HCT116 (cell line): ENCODE measurements at regions not wholly inside any gene's neighbourhood (a gene's known extent, or its start where the extent isn't known, plus 50 kb on each side); places are given as distances from the start of the nearest gene placed in this dataset.

Source experiments
- ATAC-seq: fragments of 200-7000 bp; cut with Tn5 transposase; 2 replicates; pipeline ENCODE4 v1.9.1; 2020; ENCODE audit warnings: mild to moderate bottlenecking, moderate library complexity
- BruUV-seq: library from RNA; stranded (reverse); fragments of 400-500 nt; replicated peaks from 2 replicates; lab custom pipeline; 2021; lab: Mats Ljungman, UMichigan
- CTCF ChIA-PET: fragments of 300-600 bp; sonication (Branson Sonifier 250); formaldehyde crosslinking; loops from one replicate; lab custom pipeline; 2021; ENCODE audit warnings: antibody characterized with exemption; lab: Charles Lee
- POLR2A ChIA-PET: fragments of 300-600, 350-600 bp; sonication (Branson Sonifier 250); formaldehyde crosslinking; loops from one replicate; lab custom pipeline; 2021; ENCODE audit warnings: antibody characterized with exemption; lab: Charles Lee
- RAD21 ChIA-PET, 2 experiments: fragments of 300-600 bp; sonication (Branson Sonifier 250); formaldehyde crosslinking; loops; one replicate each; lab custom pipeline; 2023; ENCODE audit warnings: low total read pairs in 2 of 2; ENCODE audit not compliant: uncharacterized antibody in 2 of 2, unreplicated experiment in 2 of 2, low non-redundant PET in 1 of 2; lab: Charles Lee
- DNase-seq: peaks from one replicate; pipeline ENCODE4 v3.0.0-alpha.2; 2010; ENCODE audit warnings: low read depth, low spot score
- H2AFZ ChIP-seq: fragments of 200-600 bp; shearing (Covaris generic), sonication (generic); 2 replicates; pipeline ENCODE4 v1.6.1; 2017; ENCODE audit warnings: low read depth, mixed run types, mixed read lengths, antibody characterized with exemption, low read length; ENCODE audit not compliant: poor library complexity, severe bottlenecking
- H3K27ac ChIP-seq: 2 replicates; pipeline ENCODE4 v1.5.1; 2012; ENCODE audit warnings: low read depth, low read length
- H3K27me3 ChIP-seq: fragments of 200-600 bp; sonication (generic); 2 replicates; pipeline ENCODE4 v1.6.1; 2016; ENCODE audit warnings: mixed run types, low read length, mixed read lengths; ENCODE audit not compliant: insufficient read depth
- H3K36me3 ChIP-seq, 2 experiments: fragments of 200-500 bp in 1 of 2; fragments of 200-600 bp in 1 of 2; sonication (Bioruptor generic) in 1 of 2; sonication (generic) in 1 of 2; 2 replicates each; pipeline versions ENCODE4 v1.5.1 to v1.6.1; 2014 to 2016; ENCODE audit warnings: low read length in 2 of 2, inconsistent platforms in 1 of 2, mixed read lengths in 1 of 2, mixed run types in 1 of 2; ENCODE audit not compliant: insufficient read depth in 2 of 2, control insufficient read depth in 1 of 2
- H3K4me1 ChIP-seq, 2 experiments: fragments of 200-600 bp in 1 of 2; sonication (generic) in 1 of 2; 2 replicates each; pipeline versions ENCODE4 v1.5.1 to v1.6.1; 2012 to 2017; ENCODE audit warnings: low read length in 2 of 2, inconsistent platforms in 1 of 2, mild to moderate bottlenecking in 1 of 2, mixed read lengths in 1 of 2, mixed run types in 1 of 2, moderate library complexity in 1 of 2; ENCODE audit not compliant: insufficient read depth in 2 of 2, control insufficient read depth in 1 of 2
- H3K4me2 ChIP-seq: fragments of 200-600 bp; sonication (generic); 2 replicates; pipeline ENCODE4 v1.6.1; 2017; ENCODE audit warnings: mixed run types, low read length, mixed read lengths
- H3K4me3 ChIP-seq, 2 experiments: fragments of 200-600 bp in 1 of 2; sonication (generic) in 1 of 2; replicated peaks in 1 of 2; 2 replicates each; pipeline ENCODE4 v1.5.1; 2011 to 2016; ENCODE audit warnings: low read length in 2 of 2, control low read depth in 1 of 2, low read depth in 1 of 2, mild to moderate bottlenecking in 1 of 2, mixed read lengths in 1 of 2, mixed run types in 1 of 2
- H3K79me2 ChIP-seq: fragments of 200-600 bp; sonication (generic); 2 replicates; pipeline ENCODE4 v1.6.1; 2017; ENCODE audit warnings: mild to moderate bottlenecking, mixed run types, low read length, moderate library complexity, mixed read lengths; ENCODE audit not compliant: insufficient read depth
- H3K9ac ChIP-seq: fragments of 200-600 bp; sonication (generic); 2 replicates; pipeline ENCODE4 v1.6.1; 2016; ENCODE audit warnings: low read length, mixed read lengths
- H3K9me2 ChIP-seq: fragments of 200-600 bp; sonication (generic), shearing (Covaris generic); 2 replicates; pipeline ENCODE4 v1.6.1; 2017; ENCODE audit warnings: mixed run types, mild to moderate bottlenecking, moderate library complexity; ENCODE audit not compliant: insufficient read depth
- H3K9me3 ChIP-seq, 2 experiments: fragments of 200-500 bp in 1 of 2; fragments of 200-600 bp in 1 of 2; sonication (Bioruptor generic) in 1 of 2; sonication (generic) in 1 of 2; 2 replicates each; pipeline ENCODE4 v1.6.1; 2014 to 2017; ENCODE audit warnings: low read length in 2 of 2, mixed read lengths in 2 of 2, inconsistent platforms in 1 of 2, low read depth in 1 of 2, mild to moderate bottlenecking in 1 of 2, mixed run types in 1 of 2, moderate library complexity in 1 of 2; ENCODE audit not compliant: control insufficient read depth in 1 of 2, insufficient read depth in 1 of 2
- H4K20me1 ChIP-seq: fragments of 200-600 bp; sonication (generic), shearing (Covaris generic); 2 replicates; pipeline ENCODE4 v1.6.1; 2017; ENCODE audit warnings: mixed run types, mild to moderate bottlenecking, moderate library complexity; ENCODE audit not compliant: insufficient read depth
- ELF1 ChIP-seq: IDR thresholded peaks from 2 replicates; pipeline ENCODE4 v1.6.1; 2012; ENCODE audit warnings: low read depth, borderline replicate concordance
- EZH2 ChIP-seq: fragments of 200-600 bp; sonication (generic); IDR thresholded peaks from 2 replicates; pipeline ENCODE4 v1.6.1; 2017; ENCODE audit warnings: antibody characterized with exemption, mixed run types
- EZH2phosphoT487 ChIP-seq: fragments of 200-600 bp; IDR thresholded peaks from 2 replicates; pipeline ENCODE4 v1.6.1; 2018; ENCODE audit warnings: antibody characterized with exemption, borderline replicate concordance
- POLR2A ChIP-seq: IDR thresholded peaks from 2 replicates; pipeline ENCODE4 v1.7.0; 2011; ENCODE audit warnings: borderline replicate concordance; ENCODE audit not compliant: insufficient read depth, insufficient read length; ENCODE audit errors: extremely low read depth
- RAD21 ChIP-seq: IDR thresholded peaks from 2 replicates; pipeline ENCODE4 v1.6.1; 2012; ENCODE audit warnings: low read depth, mild to moderate bottlenecking
- SIN3A ChIP-seq: IDR thresholded peaks from 2 replicates; pipeline ENCODE4 v1.6.1; 2012; ENCODE audit warnings: low read depth
- SP1 ChIP-seq: IDR thresholded peaks from 2 replicates; pipeline ENCODE4 v1.6.1; 2012; ENCODE audit warnings: low read depth
- TCF7L2 ChIP-seq: IDR thresholded peaks from 2 replicates; pipeline ENCODE4 v1.7.0; 2011; ENCODE audit warnings: borderline replicate concordance, inconsistent platforms; ENCODE audit not compliant: insufficient read depth, insufficient read length; ENCODE audit errors: extremely low read depth
- YY1 ChIP-seq: IDR thresholded peaks from 2 replicates; pipeline ENCODE4 v1.6.1; 2011; ENCODE audit warnings: low read length, low read depth, moderate library complexity, mild to moderate bottlenecking; ENCODE audit not compliant: insufficient replicate concordance; ENCODE audit errors: extremely low read depth
- ZFX ChIP-seq: fragments of 450-650 bp; IDR thresholded peaks from 2 replicates; pipeline ENCODE4 v1.6.1; 2017
- ZNF274 ChIP-seq: fragments of 200-500 bp; sonication (Bioruptor generic); IDR thresholded peaks from 2 replicates; pipeline ENCODE4 v1.6.1; 2014; ENCODE audit warnings: mild to moderate bottlenecking, low read depth, low read length, inconsistent platforms
- intact Hi-C: fragments of 100-400 bp; cut with micrococcal nuclease; formaldehyde crosslinking; loops from 2 replicates; pipeline ENCODE4 v1.10.0; 2022
- TF ChIP-seq, protein P1 (sequence below): IDR thresholded peaks from 2 replicates; pipeline ENCODE4 v1.6.1; 2012
- TF ChIP-seq, protein P2 (sequence below), 3 experiments: fragments of 200-600 bp in 1 of 3; sonication (generic) in 1 of 3; IDR thresholded peaks in 2 of 3; conservative IDR thresholded peaks in 1 of 3; 2 replicates each; pipeline ENCODE4 v1.5.1; 2012 to 2017; ENCODE audit warnings: low read depth in 2 of 3, low read length in 2 of 3, antibody characterized with exemption in 1 of 3, borderline replicate concordance in 1 of 3, control low read depth in 1 of 3, mild to moderate bottlenecking in 1 of 3, mixed read lengths in 1 of 3, mixed run types in 1 of 3, moderate library complexity in 1 of 3; ENCODE audit not compliant: insufficient read depth in 1 of 3
- TF ChIP-seq, protein P3 (sequence below): IDR thresholded peaks from 2 replicates; pipeline ENCODE4 v1.6.1; 2012

DNA sequence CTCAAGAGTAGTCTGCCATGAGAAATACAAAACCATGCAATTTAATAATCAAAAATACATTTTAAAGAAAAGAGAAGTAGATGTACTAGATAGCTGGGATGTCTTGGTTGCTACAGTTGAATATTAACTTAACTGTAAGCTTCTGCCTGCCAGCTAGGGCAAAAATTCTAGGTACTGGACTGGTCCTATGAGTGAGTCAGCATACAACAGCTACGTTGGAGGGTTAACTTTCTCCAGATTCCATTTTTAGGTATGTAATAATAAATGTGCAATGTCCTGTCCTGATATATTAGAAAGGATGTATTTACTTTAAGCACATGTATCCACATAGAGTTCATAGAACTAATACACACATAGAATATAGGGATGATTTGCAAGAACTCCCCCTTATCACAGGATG is 230.1 kb downstream of the CAAP1 start:
- Histone ChIP-seq H3K36me3 (no peaks in the 10 kb centered on the region), H3K9ac (no peak overlapping the region), H3K27ac (no peak overlapping the region), H3K4me1 (no peaks in the 10 kb centered on the region), H3K27me3 (0 out of 2 replicates have a peak, but pooled peaks cover 5% of the 10 kb centered on the region), H3K9me3 (no peaks in the 10 kb centered on the region), H2AFZ (no peak overlapping the region), H3K4me2 (no peak overlapping the region), H3K9me2 (no peaks in the 10 kb centered on the region), H3K79me2 (no peaks in the 10 kb centered on the region), H3K4me3 (no peak overlapping the region), H4K20me1 (no peaks in the 10 kb centered on the region)
- ChIA-PET POLR2A (no interaction called here), RAD21 (no interaction called here), CTCF (no interaction called here)
- no peak for TF ChIP-seq SP1
- no peak for TF ChIP-seq TCF7L2
- TF ChIP-seq, protein P1, sequence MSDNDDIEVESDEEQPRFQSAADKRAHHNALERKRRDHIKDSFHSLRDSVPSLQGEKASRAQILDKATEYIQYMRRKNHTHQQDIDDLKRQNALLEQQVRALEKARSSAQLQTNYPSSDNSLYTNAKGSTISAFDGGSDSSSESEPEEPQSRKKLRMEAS: no peak
- TF ChIP-seq SIN3A: no peak
- TF ChIP-seq, protein P2, sequence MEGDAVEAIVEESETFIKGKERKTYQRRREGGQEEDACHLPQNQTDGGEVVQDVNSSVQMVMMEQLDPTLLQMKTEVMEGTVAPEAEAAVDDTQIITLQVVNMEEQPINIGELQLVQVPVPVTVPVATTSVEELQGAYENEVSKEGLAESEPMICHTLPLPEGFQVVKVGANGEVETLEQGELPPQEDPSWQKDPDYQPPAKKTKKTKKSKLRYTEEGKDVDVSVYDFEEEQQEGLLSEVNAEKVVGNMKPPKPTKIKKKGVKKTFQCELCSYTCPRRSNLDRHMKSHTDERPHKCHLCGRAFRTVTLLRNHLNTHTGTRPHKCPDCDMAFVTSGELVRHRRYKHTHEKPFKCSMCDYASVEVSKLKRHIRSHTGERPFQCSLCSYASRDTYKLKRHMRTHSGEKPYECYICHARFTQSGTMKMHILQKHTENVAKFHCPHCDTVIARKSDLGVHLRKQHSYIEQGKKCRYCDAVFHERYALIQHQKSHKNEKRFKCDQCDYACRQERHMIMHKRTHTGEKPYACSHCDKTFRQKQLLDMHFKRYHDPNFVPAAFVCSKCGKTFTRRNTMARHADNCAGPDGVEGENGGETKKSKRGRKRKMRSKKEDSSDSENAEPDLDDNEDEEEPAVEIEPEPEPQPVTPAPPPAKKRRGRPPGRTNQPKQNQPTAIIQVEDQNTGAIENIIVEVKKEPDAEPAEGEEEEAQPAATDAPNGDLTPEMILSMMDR (IDR thresholded peaks at IDR 0.05 in 2 of 3, conservative IDR thresholded peaks at IDR 0.05 in 1 of 3; ENCODE audit: borderline replicate concordance in 1 of 3, insufficient read depth in 1 of 3, low read depth in 2 of 3, low read length in 2 of 3): no peak
- TF ChIP-seq, protein P3, sequence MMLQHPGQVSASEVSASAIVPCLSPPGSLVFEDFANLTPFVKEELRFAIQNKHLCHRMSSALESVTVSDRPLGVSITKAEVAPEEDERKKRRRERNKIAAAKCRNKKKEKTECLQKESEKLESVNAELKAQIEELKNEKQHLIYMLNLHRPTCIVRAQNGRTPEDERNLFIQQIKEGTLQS: no peak
- TF ChIP-seq EZH2: no peak
- no peak for TF ChIP-seq ZNF274
- no peak for TF ChIP-seq EZH2phosphoT487
- TF ChIP-seq ELF1: no peak
- no peak for TF ChIP-seq RAD21
- no peak for TF ChIP-seq YY1
- no peak for TF ChIP-seq POLR2A
- no peak for TF ChIP-seq ZFX
- no peak for ATAC-seq
- DNase-seq: no peak
- intact Hi-C loops: no loop called here
- no TSS peak for BruUV-seq
